AG09309 (cell line): ENCODE measurements at regions not wholly inside any gene's neighbourhood (a gene's known extent, or its start where the extent isn't known, plus 50 kb on each side); places are given as distances from the start of the nearest gene placed in this dataset.
"Not testable (repeated sequence)": the region's sequence is repeated elsewhere in the genome, so short reads cannot be mapped to it uniquely, and the experiment has no call there.

Experiments
- DNase-seq: peaks from one replicate; pipeline ENCODE4 v3.0.0-alpha.2; 2010; ENCODE audit warnings: low read depth
- H3K4me3 ChIP-seq: 2 replicates; pipeline ENCODE4 v1.5.1; 2011; ENCODE audit warnings: mild to moderate bottlenecking, low read depth, low read length, moderate library complexity; ENCODE audit not compliant: control insufficient read depth
- CTCF ChIP-seq: IDR thresholded peaks from 2 replicates; pipeline ENCODE4 v1.5.1; 2011; ENCODE audit warnings: mild to moderate bottlenecking, low read depth, low read length, inconsistent platforms; ENCODE audit not compliant: insufficient read depth, control insufficient read depth; ENCODE audit errors: missing control alignments

- H3K4me3 ChIP-seq: no peak overlapping the region
- no peak for DNase-seq
- no peak for TF ChIP-seq CTCF
Observed at GRCh38 chr7:153948060-153948459, 104.1 kb upstream of the DPP6 start.

GRCh38 chr7:153951316-153951715, 100.9 kb upstream of the DPP6 start:
- DNase-seq: no peak
- TF ChIP-seq CTCF: no peak
- no peak overlapping the region for H3K4me3 ChIP-seq

- no peak for DNase-seq
- TF ChIP-seq CTCF: no peak
- no peak overlapping the region for H3K4me3 ChIP-seq
Observed at GRCh38 chr7:153954477-153954876, 97.7 kb upstream of the DPP6 start.

- not testable (repeated sequence) for H3K4me3 ChIP-seq, DNase-seq
Observed at GRCh38 chr7:153957677-153958076, 94.5 kb upstream of the DPP6 start.

- H3K4me3 ChIP-seq, DNase-seq: not testable (repeated sequence)
Observed at GRCh38 chr7:153958381-153958780, 93.8 kb upstream of the DPP6 start.

GRCh38 chr7:153958789-153959188, 93.4 kb upstream of the DPP6 start:
- DNase-seq, H3K4me3 ChIP-seq: not testable (repeated sequence)

- not testable (repeated sequence) for DNase-seq, H3K4me3 ChIP-seq
Observed at GRCh38 chr7:153964481-153965112, 87.6 kb upstream of the DPP6 start.

GRCh38 chr7:153969016-153969415, 83.2 kb upstream of the DPP6 start:
- DNase-seq, H3K4me3 ChIP-seq: not testable (repeated sequence)

- not testable (repeated sequence) for DNase-seq, H3K4me3 ChIP-seq
Observed at GRCh38 chr7:153974603-153975002, 77.6 kb upstream of the DPP6 start.

- not testable (repeated sequence) for DNase-seq, H3K4me3 ChIP-seq
Observed at GRCh38 chr7:153976745-153977144, 75.5 kb upstream of the DPP6 start.

- not testable (repeated sequence) for H3K4me3 ChIP-seq
Observed at GRCh38 chr7:153983186-153983585, 69.0 kb upstream of the DPP6 start.

GRCh38 chr7:153989066-153989627, 63.1 kb upstream of the DPP6 start:
- DNase-seq, H3K4me3 ChIP-seq: not testable (repeated sequence)

More at GRCh38 chr7:153983186-153983585, 69.0 kb upstream of the DPP6 start:
- not testable (repeated sequence) for DNase-seq

- not testable (repeated sequence) for H3K4me3 ChIP-seq, DNase-seq
Observed at GRCh38 chr7:153989742-153990425, 62.3 kb upstream of the DPP6 start.

GRCh38 chr7:153991471-153991870, 60.7 kb upstream of the DPP6 start:
- H3K4me3 ChIP-seq, DNase-seq: not testable (repeated sequence)

- DNase-seq, H3K4me3 ChIP-seq: not testable (repeated sequence)
Observed at GRCh38 chr7:153993402-153993801, 58.8 kb upstream of the DPP6 start.
